T-helper 22 cell (primary cell): ENCODE measurements at regions not wholly inside any gene's neighbourhood (a gene's known extent, or its start where the extent isn't known, plus 50 kb on each side); places are given as distances from the start of the nearest gene placed in this dataset.

Experiments
- DNase-seq: peaks from one replicate; pipeline ENCODE4 v3.0.0-alpha.2; 2020; ENCODE audit warnings: low read depth

- DNase-seq: no peak
Observed at GRCh38 chr21:43317959-43318358, 109.0 kb downstream of the SIK1 start.

- no peak for DNase-seq
Observed at GRCh38 chr21:43317254-43317748, 109.6 kb downstream of the SIK1 start.

- no peak for DNase-seq
Observed at GRCh38 chr21:43316156-43316845, 110.6 kb downstream of the SIK1 start.

GRCh38 chr21:43315244-43316137, 111.4 kb downstream of the SIK1 start:
- DNase-seq: no peak

GRCh38 chr21:43313939-43314405, 113.0 kb downstream of the SIK1 start:
- DNase-seq: no peak

GRCh38 chr21:43313221-43313938, 113.6 kb downstream of the SIK1 start:
- DNase-seq: no peak

GRCh38 chr21:43312751-43313169, 114.2 kb downstream of the SIK1 start:
- DNase-seq: no peak

- no peak for DNase-seq
Observed at GRCh38 chr21:43312011-43312410, 114.9 kb downstream of the SIK1 start.

- no peak for DNase-seq
Observed at GRCh38 chr21:43311301-43311817, 115.6 kb downstream of the SIK1 start.

GRCh38 chr21:43308815-43309283, 118.1 kb downstream of the SIK1 start:
- DNase-seq: no peak

GRCh38 chr21:43308101-43308814, 118.7 kb downstream of the SIK1 start:
- no peak for DNase-seq

- DNase-seq: no peak
Observed at GRCh38 chr21:43307677-43308070, 119.3 kb downstream of the SIK1 start.

- no peak for DNase-seq
Observed at GRCh38 chr21:43306911-43307676, 119.8 kb downstream of the SIK1 start.

- DNase-seq: no peak
Observed at GRCh38 chr21:43306391-43306790, 120.5 kb downstream of the SIK1 start.

- DNase-seq: no peak
Observed at GRCh38 chr21:43305811-43306311, 121.1 kb downstream of the SIK1 start.

- no peak for DNase-seq
Observed at GRCh38 chr21:43305336-43305665, 121.6 kb downstream of the SIK1 start.

GRCh38 chr21:43304621-43305335, 122.2 kb downstream of the SIK1 start:
- DNase-seq: no peak

- no peak for DNase-seq
Observed at GRCh38 chr21:43304206-43304605, 122.7 kb downstream of the SIK1 start.

- no peak for DNase-seq
Observed at GRCh38 chr21:43303275-43304178, 123.4 kb downstream of the SIK1 start.
